K562 (cell line): ENCODE measurements at regions not wholly inside any gene's neighbourhood (a gene's known extent, or its start where the extent isn't known, plus 50 kb on each side); places are given as distances from the start of the nearest gene placed in this dataset.

Experiments used
- FOXA1 ChIP-seq: fragments of 450-650 bp; IDR thresholded peaks from 2 replicates; pipeline ENCODE4 v1.6.1; 2016; ENCODE audit warnings: mild to moderate bottlenecking, borderline replicate concordance
- JUNB ChIP-seq: fragments of 450-650 bp; formaldehyde crosslinking; conservative IDR thresholded peaks from 2 replicates; pipeline ENCODE4 v1.4.0; 2020; ENCODE audit warnings: mild to moderate bottlenecking
- KDM4B ChIP-seq, 2 experiments: fragments of 450-650 bp in 1 of 2; sonication (generic) in 1 of 2; IDR thresholded peaks; 2 replicates each; pipeline ENCODE4 v1.6.1; 2016 to 2017; ENCODE audit warnings: borderline replicate concordance in 2 of 2, antibody characterized with exemption in 1 of 2, low read depth in 1 of 2, mild to moderate bottlenecking in 1 of 2
- NR3C1 ChIP-seq: sonication (generic); formaldehyde crosslinking; IDR thresholded peaks from 2 replicates; pipeline ENCODE4 v1.8.1; 2022; ENCODE audit warnings: missing genetic modification reagents
- POLR2A ChIP-seq: fragments of 450-650 bp; conservative IDR thresholded peaks from 2 replicates; pipeline ENCODE4 v1.6.1; 2016
- POLR2AphosphoS5 ChIP-seq: IDR thresholded peaks from 2 replicates; pipeline ENCODE4 v1.6.1; 2011; ENCODE audit warnings: mild to moderate bottlenecking, low read depth, low read length, moderate library complexity; ENCODE audit not compliant: control insufficient read depth, insufficient read depth
- SP1 ChIP-seq: sonication (generic); formaldehyde crosslinking; IDR thresholded peaks from 2 replicates; pipeline ENCODE4 v1.8.1; 2022; ENCODE audit warnings: mild to moderate bottlenecking, missing genetic modification reagents
- YY1 ChIP-seq, 3 experiments: IDR thresholded peaks; 2 replicates each; pipeline ENCODE4 v1.6.1; 2011; ENCODE audit warnings: low read length in 2 of 3, mild to moderate bottlenecking in 2 of 3, moderate library complexity in 2 of 3, borderline replicate concordance in 1 of 3, control low read depth in 1 of 3, low read depth in 1 of 3; ENCODE audit not compliant: insufficient read depth in 3 of 3, insufficient replicate concordance in 2 of 3, control insufficient read depth in 1 of 3, insufficient read length in 1 of 3; ENCODE audit errors: extremely low read depth in 1 of 3
- ZNF175 ChIP-seq: fragments of 200-800 bp; sonication (Bioruptor generic); IDR thresholded peaks from 2 replicates; pipeline ENCODE4 v1.6.1; 2016; ENCODE audit warnings: low read depth, mild to moderate bottlenecking, missing genetic modification characterization, missing compliant biosample characterization

- TF ChIP-seq ZNF175 (CRISPR knock-in tag) (no peak), JUNB (CRISPR knock-in tag) (no peak), YY1 (IDR thresholded peaks at IDR 0.05; ENCODE audit: borderline replicate concordance in 1 of 3, control insufficient read depth in 1 of 3, extremely low read depth in 1 of 3, insufficient read depth in 3 of 3, insufficient read length in 1 of 3, insufficient replicate concordance in 2 of 3, low read depth in 1 of 3, low read length in 2 of 3) (no peak), POLR2A (no peak), POLR2AphosphoS5 (no peak), SP1 (no peak), KDM4B (IDR thresholded peaks at IDR 0.05; ENCODE audit: borderline replicate concordance in 2 of 2, low read depth in 1 of 2) (no peak), FOXA1 (no peak), NR3C1 (CRISPR knock-in tag) (no peak)
These were observed 398.3 kb downstream of the IRX2 start for GRCh38 chr5:2353211-2353610.
